SU-DHL-6 (cell line): ENCODE measurements at regions not wholly inside any gene's neighbourhood (a gene's known extent, or its start where the extent isn't known, plus 50 kb on each side); places are given as distances from the start of the nearest gene placed in this dataset.

ENCODE experiments used
- H2AFZ ChIP-seq: fragments of 200-600 bp; sonication (generic); 2 replicates; pipeline ENCODE4 v1.6.1; 2014; ENCODE audit warnings: low read depth, mild to moderate bottlenecking, moderate library complexity, mixed read lengths, antibody characterized with exemption, low read length; ENCODE audit not compliant: severe bottlenecking
- H3F3A ChIP-seq: fragments of 200-600 bp; shearing (Covaris generic); 2 replicates; pipeline ENCODE4 v1.6.0; 2016; ENCODE audit warnings: antibody characterized with exemption, mild to moderate bottlenecking; ENCODE audit not compliant: insufficient read depth
- H3K27ac ChIP-seq: fragments of 200-600 bp; sonication (generic); 2 replicates; pipeline ENCODE4 v1.5.1; 2016; ENCODE audit warnings: low read depth, mild to moderate bottlenecking, low read length, moderate library complexity, mixed read lengths
- H3K27me3 ChIP-seq: fragments of 200-600 bp; sonication (generic), shearing (Covaris generic); 2 replicates; pipeline ENCODE4 v1.6.0; 2014; ENCODE audit warnings: mild to moderate bottlenecking, low read length
- H3K36me3 ChIP-seq: fragments of 200-600 bp; sonication (generic); 2 replicates; pipeline ENCODE4 v1.6.1; 2014; ENCODE audit warnings: mild to moderate bottlenecking, low read length, mixed read lengths
- H3K4me2 ChIP-seq: fragments of 300-600, 200-600 bp; shearing (Covaris generic), sonication (generic); 2 replicates; pipeline ENCODE4 v1.6.0; 2014; ENCODE audit warnings: low read length, low read depth, mild to moderate bottlenecking; ENCODE audit not compliant: poor library complexity, severe bottlenecking
- H3K4me3 ChIP-seq: fragments of 200-600 bp; sonication (generic); 2 replicates; pipeline ENCODE4 v1.5.1; 2014; ENCODE audit warnings: antibody characterized with exemption, low read length, mild to moderate bottlenecking, mixed read lengths; ENCODE audit not compliant: insufficient read depth, poor library complexity, severe bottlenecking
- H3K79me2 ChIP-seq: fragments of 200-600 bp; sonication (generic); 2 replicates; pipeline ENCODE4 v1.6.1; 2014; ENCODE audit warnings: mild to moderate bottlenecking, low read length, moderate library complexity; ENCODE audit not compliant: insufficient read depth
- H3K9ac ChIP-seq: fragments of 200-600 bp; sonication (generic); 2 replicates; pipeline ENCODE4 v1.7.0; 2014; ENCODE audit warnings: mild to moderate bottlenecking, low read length
- H3K9me2 ChIP-seq: fragments of 200-600 bp; sonication (generic); replicated peaks from 2 replicates; pipeline ENCODE4 v1.6.1; 2014; ENCODE audit warnings: low read length; ENCODE audit not compliant: insufficient read depth
- H3K9me3 ChIP-seq: fragments of 200-600 bp; sonication (generic); 2 replicates; pipeline ENCODE4 v1.6.1; 2014; ENCODE audit warnings: low read length, mixed read lengths; ENCODE audit not compliant: insufficient read depth
- H4K20me1 ChIP-seq: fragments of 200-600 bp; sonication (generic); 2 replicates; pipeline ENCODE4 v1.6.1; 2014; ENCODE audit warnings: low read depth, mild to moderate bottlenecking, antibody characterized with exemption, low read length, moderate library complexity, mixed read lengths
- CTCF ChIP-seq: fragments of 200-600 bp; sonication (generic); IDR thresholded peaks from one replicate; pipeline ENCODE4 v1.5.1; 2017; ENCODE audit warnings: antibody characterized with exemption, mild to moderate bottlenecking, low read length, moderate library complexity; ENCODE audit not compliant: insufficient read depth, poor library complexity, severe bottlenecking
- EZH2phosphoT487 ChIP-seq: fragments of 200-600 bp; sonication (generic), shearing (Covaris generic); conservative IDR thresholded peaks from 2 replicates; pipeline ENCODE4 v1.6.1; 2018; ENCODE audit warnings: mild to moderate bottlenecking, antibody characterized with exemption, low read length, moderate library complexity, mixed read lengths

DNA sequence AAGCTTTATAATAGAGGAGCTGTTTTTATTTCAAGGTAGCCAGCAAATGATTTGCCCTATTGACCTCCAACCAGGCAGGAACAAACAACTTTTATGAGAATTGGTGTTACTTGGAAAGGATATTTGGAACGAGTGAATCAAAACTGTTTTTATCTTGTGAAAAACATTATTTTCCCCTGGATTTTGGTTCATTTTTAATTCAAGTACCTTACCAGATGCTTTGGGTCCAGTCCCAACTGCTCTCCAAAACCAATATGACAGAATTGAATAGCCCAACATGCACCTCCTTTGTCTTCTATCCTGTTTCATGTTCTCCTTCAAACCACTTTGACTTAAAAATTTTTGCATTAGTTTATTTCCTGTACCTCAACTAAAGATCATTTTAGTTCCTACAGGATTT, 178.6 kb upstream of the RBMS1 start:
- H3K9ac ChIP-seq, result no peak overlapping the region
- H3K9me2 ChIP-seq, result no peaks in the 10 kb centered on the region; the same call in 1 of the 2 replicates
- H3K79me2 ChIP-seq, result no peaks in the 10 kb centered on the region
- no peaks in the 10 kb centered on the region for H3F3A ChIP-seq
- H3K27me3 ChIP-seq, result no peaks in the 10 kb centered on the region
- no peaks in the 10 kb centered on the region for H3K9me3 ChIP-seq
- TF ChIP-seq CTCF (no peak), EZH2phosphoT487 (no peak)
- no peak overlapping the region for H2AFZ ChIP-seq
- no peaks in the 10 kb centered on the region for H4K20me1 ChIP-seq
- no peaks in the 10 kb centered on the region for H3K36me3 ChIP-seq
- H3K4me2 ChIP-seq, result no peak overlapping the region
- no peak overlapping the region for H3K27ac ChIP-seq
- H3K4me3 ChIP-seq, result no peak overlapping the region

DNA sequence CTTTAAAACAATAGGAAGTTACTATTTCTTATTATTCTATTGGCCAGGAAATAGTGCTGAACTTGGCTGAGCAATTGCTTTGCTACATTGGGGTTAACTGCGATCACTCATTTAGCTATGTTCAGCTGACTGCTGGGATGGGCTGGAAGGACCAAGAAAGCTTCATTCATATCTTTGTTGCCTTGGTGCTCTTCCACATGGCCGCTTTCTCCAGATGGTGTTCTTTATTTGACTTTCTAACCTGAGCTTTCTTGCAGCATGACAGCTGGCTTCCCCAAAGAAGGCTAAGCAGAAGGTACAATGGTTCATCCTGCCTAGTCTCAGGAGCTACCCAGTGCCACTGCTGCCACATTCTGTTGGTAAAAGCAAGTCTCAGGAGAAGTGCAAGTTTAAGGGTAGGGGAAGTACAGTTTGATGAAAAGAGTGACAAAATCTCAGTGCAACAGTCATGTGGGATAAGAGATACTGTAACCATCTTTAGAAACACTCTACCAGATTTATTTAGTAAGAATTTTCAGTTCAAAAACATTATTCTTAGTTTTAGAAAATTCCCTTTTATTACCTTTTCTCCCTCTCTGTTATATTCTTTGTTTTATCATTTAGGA, 180.6 kb upstream of the RBMS1 start:
- no peak overlapping the region for H3K4me3 ChIP-seq
- H2AFZ ChIP-seq, result no peak overlapping the region
- H3K9me2 ChIP-seq, result no peaks in the 10 kb centered on the region; the same call in 1 of the 2 replicates
- no peaks in the 10 kb centered on the region for H4K20me1 ChIP-seq
- no peaks in the 10 kb centered on the region for H3F3A ChIP-seq
- H3K4me2 ChIP-seq, result no peak overlapping the region
- no peaks in the 10 kb centered on the region for H3K9me3 ChIP-seq
- H3K79me2 ChIP-seq, result no peaks in the 10 kb centered on the region
- no peaks in the 10 kb centered on the region for H3K27me3 ChIP-seq
- no peak overlapping the region for H3K27ac ChIP-seq
- no peak overlapping the region for H3K9ac ChIP-seq
- TF ChIP-seq CTCF (no peak), EZH2phosphoT487 (no peak)
- H3K36me3 ChIP-seq, result no peaks in the 10 kb centered on the region

GRCh38 chr2:160679686-160680085, 186.1 kb upstream of the RBMS1 start:
- TF ChIP-seq CTCF (no peak), EZH2phosphoT487 (no peak)
- no peak overlapping the region for H2AFZ ChIP-seq
- no peaks in the 10 kb centered on the region for H3K9me3 ChIP-seq
- no peak overlapping the region for H3K27ac ChIP-seq
- H3K9me2 ChIP-seq, result no peaks in the 10 kb centered on the region
- H3K4me3 ChIP-seq, result no peak overlapping the region
- no peaks in the 10 kb centered on the region for H3F3A ChIP-seq
- no peaks in the 10 kb centered on the region for H4K20me1 ChIP-seq
- no peak overlapping the region for H3K4me2 ChIP-seq
- no peaks in the 10 kb centered on the region for H3K27me3 ChIP-seq
- H3K9ac ChIP-seq, result no peak overlapping the region
- H3K36me3 ChIP-seq, result no peaks in the 10 kb centered on the region
- H3K79me2 ChIP-seq, result no peaks in the 10 kb centered on the region
